H1 (cell line): ENCODE measurements at regions not wholly inside any gene's neighbourhood (a gene's known extent, or its start where the extent isn't known, plus 50 kb on each side); places are given as distances from the start of the nearest gene placed in this dataset.

Experiments
- CTCF ChIA-PET: fragments of 300-600 bp; sonication (Branson Sonifier 250); formaldehyde crosslinking; loops from one replicate; lab custom pipeline; 2021; ENCODE audit not compliant: partially characterized antibody; lab: Charles Lee
- POLR2A ChIA-PET: fragments of 300-600 bp; sonication (Branson Sonifier 250); formaldehyde crosslinking; loops from one replicate; lab custom pipeline; 2021; ENCODE audit warnings: inconsistent platforms; ENCODE audit not compliant: partially characterized antibody; lab: Charles Lee
- DNase-seq, 2 experiments: peaks; one replicate each; pipeline versions ENCODE4 v3.0.0 to v3.0.0-alpha.2; 2010 to 2022; ENCODE audit warnings: low spot score in 2 of 2, low read depth in 1 of 2, mixed read lengths in 1 of 2
- FAIRE-seq: peaks from 2 replicates; lab custom pipeline; 2011; peaks lifted over from hg19 to GRCh38; lab: Jason Lieb, UNC
- H2AFZ ChIP-seq: 2 replicates; pipeline ENCODE4 v1.8.1; 2012; ENCODE audit warnings: low read length, inconsistent platforms
- H2AK5ac ChIP-seq: 2 replicates; pipeline ENCODE4 v1.6.1; 2013; ENCODE audit warnings: low read depth, low read length
- H2BK120ac ChIP-seq: replicated peaks from 2 replicates; pipeline ENCODE3; 2013; ENCODE audit warnings: low read depth, low read length, inconsistent platforms
- H2BK12ac ChIP-seq: 2 replicates; pipeline ENCODE4 v1.6.1; 2013; ENCODE audit warnings: low read depth, low read length
- H2BK15ac ChIP-seq: 2 replicates; pipeline ENCODE4 v1.6.1; 2013; ENCODE audit warnings: low read length
- H2BK20ac ChIP-seq: 2 replicates; pipeline ENCODE4 v1.6.1; 2013; ENCODE audit warnings: low read length
- H2BK5ac ChIP-seq: 2 replicates; pipeline ENCODE4 v1.6.1; 2013; ENCODE audit warnings: low read depth, low read length
- H3K14ac ChIP-seq: 2 replicates; pipeline ENCODE4 v1.6.1; 2013; ENCODE audit warnings: inconsistent platforms; ENCODE audit not compliant: insufficient read length
- H3K18ac ChIP-seq: 2 replicates; pipeline ENCODE4 v1.6.1; 2013; ENCODE audit warnings: low read length; ENCODE audit errors: extremely low read depth
- H3K23ac ChIP-seq: 2 replicates; pipeline ENCODE4 v1.6.1; 2013; ENCODE audit warnings: inconsistent platforms; ENCODE audit not compliant: insufficient read length
- H3K23me2 ChIP-seq: 2 replicates; pipeline ENCODE4 v1.6.1; 2013; ENCODE audit warnings: low read depth, low read length
- H3K27ac ChIP-seq: 2 replicates; pipeline ENCODE4 v1.6.1; 2011; ENCODE audit warnings: low read depth, low read length, inconsistent platforms
- H3K27me3 ChIP-seq, 4 experiments: replicated peaks in 1 of 4; 1 replicate in 1 of 4; 2 replicates in 3 of 4; pipeline versions ENCODE4 v1.6.1 to v1.8.1; 2011 to 2013; ENCODE audit warnings: low read length in 3 of 4, mild to moderate bottlenecking in 3 of 4, inconsistent platforms in 2 of 4, mixed read lengths in 2 of 4, moderate library complexity in 1 of 4; ENCODE audit not compliant: control insufficient read depth in 3 of 4, insufficient read depth in 3 of 4; ENCODE audit errors: extremely low read depth in 1 of 4
- H3K36me3 ChIP-seq, 4 experiments: 2 replicates each; pipeline versions ENCODE4 v1.6.1 to v1.8.1; 2011 to 2013; ENCODE audit warnings: mild to moderate bottlenecking in 4 of 4, low read length in 3 of 4, moderate library complexity in 2 of 4, control low read depth in 1 of 4, inconsistent platforms in 1 of 4; ENCODE audit not compliant: insufficient read depth in 4 of 4, control insufficient read depth in 2 of 4
- H3K4ac ChIP-seq: replicated peaks from 2 replicates; pipeline ENCODE3; 2013; ENCODE audit warnings: low read length, low read depth, mixed read lengths, inconsistent platforms; ENCODE audit not compliant: insufficient read length
- H3K4me1 ChIP-seq, 4 experiments: replicated peaks in 1 of 4; 1 replicate in 1 of 4; 2 replicates in 3 of 4; pipeline versions ENCODE4 v1.6.1 to v1.8.1; 2011 to 2013; ENCODE audit warnings: low read length in 3 of 4, inconsistent platforms in 2 of 4, mixed read lengths in 1 of 4; ENCODE audit not compliant: insufficient read depth in 4 of 4, control insufficient read depth in 3 of 4
- H3K4me2 ChIP-seq, 2 experiments: 2 replicates each; pipeline versions ENCODE4 v1.6.1 to v1.8.1; 2011 to 2013; ENCODE audit warnings: low read depth in 2 of 2, low read length in 2 of 2, control low read depth in 1 of 2, inconsistent platforms in 1 of 2, mild to moderate bottlenecking in 1 of 2; ENCODE audit not compliant: insufficient read depth in 1 of 2
- H3K4me3 ChIP-seq, 4 experiments: fragments of 200-600, 300-600 bp in 1 of 4; sonication (generic), shearing (Covaris generic), sonication (Bioruptor Twin) in 1 of 4; 2 replicates each; pipeline versions ENCODE4 v1.5.1 to v1.8.1; 2011 to 2016; ENCODE audit warnings: low read length in 4 of 4, low read depth in 3 of 4, control low read depth in 2 of 4, inconsistent platforms in 2 of 4, mild to moderate bottlenecking in 2 of 4, mixed read lengths in 1 of 4, moderate library complexity in 1 of 4; ENCODE audit not compliant: insufficient read depth in 2 of 4; ENCODE audit errors: extremely low read depth in 1 of 4
- H3K56ac ChIP-seq: replicated peaks from 2 replicates; pipeline ENCODE3; 2013; ENCODE audit warnings: low read depth, mild to moderate bottlenecking, mixed read lengths, low read length, inconsistent platforms; ENCODE audit not compliant: insufficient read length
- H3K79me1 ChIP-seq: 2 replicates; pipeline ENCODE4 v1.6.1; 2013; ENCODE audit warnings: low read depth, low read length, control low read depth
- H3K79me2 ChIP-seq, 2 experiments: 2 replicates each; pipeline versions ENCODE4 v1.6.1 to v1.8.1; 2012 to 2013; ENCODE audit warnings: low read length in 2 of 2, mild to moderate bottlenecking in 2 of 2, inconsistent platforms in 1 of 2; ENCODE audit not compliant: insufficient read depth in 2 of 2, control insufficient read depth in 1 of 2
- H3K9ac ChIP-seq, 4 experiments: replicated peaks in 1 of 4; 1 replicate in 1 of 4; 2 replicates in 3 of 4; pipeline versions ENCODE4 v1.6.1 to v1.8.1; 2011 to 2013; ENCODE audit warnings: low read depth in 3 of 4, low read length in 3 of 4, control low read depth in 2 of 4, mild to moderate bottlenecking in 2 of 4, moderate library complexity in 2 of 4, inconsistent platforms in 1 of 4; ENCODE audit errors: extremely low read depth in 1 of 4
- H3K9me3 ChIP-seq, 2 experiments: 2 replicates each; pipeline versions ENCODE4 v1.6.1 to v1.8.1; 2012 to 2013; ENCODE audit warnings: mild to moderate bottlenecking in 2 of 2, moderate library complexity in 2 of 2, control low read depth in 1 of 2, inconsistent platforms in 1 of 2, low read depth in 1 of 2, low read length in 1 of 2, mixed read lengths in 1 of 2; ENCODE audit not compliant: insufficient read depth in 2 of 2
- H4K20me1 ChIP-seq, 2 experiments: replicated peaks in 1 of 2; 2 replicates each; pipeline versions ENCODE3 to v1.8.1; 2011 to 2013; ENCODE audit warnings: inconsistent platforms in 2 of 2, low read length in 2 of 2, mild to moderate bottlenecking in 1 of 2; ENCODE audit not compliant: insufficient read depth in 2 of 2, control insufficient read depth in 1 of 2
- H4K5ac ChIP-seq: 2 replicates; pipeline ENCODE4 v1.6.1; 2013; ENCODE audit warnings: low read length, low read depth, mixed read lengths, inconsistent platforms; ENCODE audit not compliant: insufficient read length
- H4K8ac ChIP-seq: 2 replicates; pipeline ENCODE4 v1.8.0; 2013; ENCODE audit warnings: mild to moderate bottlenecking, moderate library complexity, low read length, inconsistent platforms; ENCODE audit not compliant: insufficient read depth; ENCODE audit errors: extremely low read depth
- H4K91ac ChIP-seq: replicated peaks from 2 replicates; pipeline ENCODE3; 2013; ENCODE audit warnings: low read length, mixed read lengths, inconsistent platforms; ENCODE audit not compliant: insufficient read length
- ATF2 ChIP-seq: IDR thresholded peaks from 2 replicates; pipeline ENCODE4 v1.6.1; 2012; ENCODE audit warnings: low read length, inconsistent platforms
- BRCA1 ChIP-seq: IDR thresholded peaks from 2 replicates; pipeline ENCODE4 v1.6.1; 2012; ENCODE audit warnings: low read depth, low read length, improper control_type of control experiment
- CEBPB ChIP-seq: IDR thresholded peaks from 2 replicates; pipeline ENCODE4 v1.6.1; 2012; ENCODE audit warnings: low read depth, low read length
- FOSL1 ChIP-seq: IDR thresholded peaks from 2 replicates; pipeline ENCODE4 v1.6.1; 2011; ENCODE audit warnings: mild to moderate bottlenecking, low read depth, low read length, moderate library complexity; ENCODE audit not compliant: insufficient read depth
- KDM1A ChIP-seq: fragments of 200-600, 300-600 bp; sonication (generic); IDR thresholded peaks from 2 replicates; pipeline ENCODE4 v1.7.1; 2016; ENCODE audit warnings: mild to moderate bottlenecking, low read length, borderline replicate concordance
- MAFK ChIP-seq: IDR thresholded peaks from 2 replicates; pipeline ENCODE4 v1.6.1; 2012; ENCODE audit warnings: low read depth, mild to moderate bottlenecking, improper control_type of control experiment, low read length
- POU5F1 ChIP-seq: IDR thresholded peaks from 2 replicates; pipeline ENCODE4 v1.6.1; 2011; ENCODE audit warnings: low read depth, mild to moderate bottlenecking, low read length, moderate library complexity
- RBBP5 ChIP-seq: IDR thresholded peaks from 2 replicates; pipeline ENCODE4 v1.7.1; 2012; ENCODE audit warnings: low read depth, mild to moderate bottlenecking, inconsistent platforms, low read length, moderate library complexity, borderline replicate concordance
- RFX5 ChIP-seq: IDR thresholded peaks from 2 replicates; pipeline ENCODE4 v1.6.1; 2011; ENCODE audit warnings: low read depth, low read length, improper control_type of control experiment, borderline replicate concordance
- SP1 ChIP-seq: IDR thresholded peaks from 2 replicates; pipeline ENCODE4 v1.6.1; 2011; ENCODE audit warnings: low read depth, low read length
- SUZ12 ChIP-seq: fragments of 200-600 bp; sonication (generic); IDR thresholded peaks from 2 replicates; pipeline ENCODE4 v1.6.1; 2012; ENCODE audit warnings: mild to moderate bottlenecking, inconsistent platforms, low read length, moderate library complexity, mixed read lengths
- TAF7 ChIP-seq: optimal IDR thresholded peaks from 2 replicates; pipeline ENCODE3; 2011; ENCODE audit warnings: low read depth, mild to moderate bottlenecking, inconsistent platforms, low read length, moderate library complexity, borderline replicate concordance
- TBP ChIP-seq: IDR thresholded peaks from 2 replicates; pipeline ENCODE4 v1.6.1; 2011; ENCODE audit warnings: low read depth, low read length, improper control_type of control experiment
- TCF12 ChIP-seq: IDR thresholded peaks from 2 replicates; pipeline ENCODE4 v1.6.1; 2011; ENCODE audit warnings: low read depth, mild to moderate bottlenecking, low read length
- WGBS, 2 experiments: shearing (Covaris generic) in 1 of 2; methylation state at CpG; one replicate each; pipeline versions ENCODE4 v1.1.6 to v1.1.7; 2013 to 2015; ENCODE audit warnings: low lambda C conversion rate in 2 of 2, mixed read lengths in 2 of 2, inconsistent platforms in 1 of 2, low coverage in 1 of 2, missing lambda C conversion rate in 1 of 2; ENCODE audit not compliant: insufficient replicate concordance in 2 of 2, insufficient coverage in 1 of 2, insufficient read length in 1 of 2; ENCODE audit errors: extremely low coverage in 1 of 2, missing lambda C conversion rate in 1 of 2; 5-methylcytosine and 5-hydroxymethylcytosine counted together

GRCh38 chr6:77401231-77401630, 62.1 kb downstream of the HTR1B start:
- H3K4ac ChIP-seq: no peak overlapping the region
- H3K9ac ChIP-seq: no peak overlapping the region
- no peak overlapping the region for H3K14ac ChIP-seq
- H3K18ac ChIP-seq: no peak overlapping the region
- H2AFZ ChIP-seq: no peak overlapping the region
- no peaks in the 10 kb centered on the region for H4K20me1 ChIP-seq
- no peaks in the 10 kb centered on the region for H3K9me3 ChIP-seq
- H3K23me2 ChIP-seq: no peaks in the 10 kb centered on the region
- peaks cover 0 to 3% (median 2%) of the 10 kb centered on the region in 4 experiments; a peak in 2 of 7 replicates for H3K4me1 ChIP-seq
- 88% methylated on average over 2 of the region's 2 CpGs; no CpG with 5 or more reads in 1 of the 2 experiments for WGBS, 2 experiments
- no peak overlapping the region for H4K5ac ChIP-seq
- no peak for DNase-seq
- H2BK15ac ChIP-seq: no peak overlapping the region
- no peak for FAIRE-seq
- H3K79me2 ChIP-seq: no peaks in the 10 kb centered on the region
- H3K4me3 ChIP-seq: no peak overlapping the region
- H2BK5ac ChIP-seq: no peak overlapping the region
- H4K8ac ChIP-seq: no peak overlapping the region
- H2BK20ac ChIP-seq: no peak overlapping the region
- no peak overlapping the region for H3K23ac ChIP-seq
- no peak overlapping the region for H3K56ac ChIP-seq
- H3K27ac ChIP-seq: no peak overlapping the region
- no peaks in the 10 kb centered on the region for H3K27me3 ChIP-seq
- H2AK5ac ChIP-seq: no peak overlapping the region
- no peaks in the 10 kb centered on the region for H3K79me1 ChIP-seq
- ChIA-PET POLR2A (no interaction called here), CTCF (interaction anchor here (1.1 kb wide), 1 partner anchor 62 kb away, joined by 4 read pairs; the partner anchor contains the start of gene HTR1B)
- no peak overlapping the region for H2BK12ac ChIP-seq
- H3K36me3 ChIP-seq: no peaks in the 10 kb centered on the region
- H4K91ac ChIP-seq: no peak overlapping the region
- H2BK120ac ChIP-seq: no peak overlapping the region
- no peak overlapping the region for H3K4me2 ChIP-seq
- no peak for TF ChIP-seq SP1
- TF ChIP-seq BRCA1: no peak
- TF ChIP-seq TCF12: no peak
- no peak for TF ChIP-seq RFX5
- no peak for TF ChIP-seq TAF7
- TF ChIP-seq ATF2: no peak
- no peak for TF ChIP-seq SUZ12
- TF ChIP-seq KDM1A: no peak
- TF ChIP-seq RBBP5: no peak
- no peak for TF ChIP-seq MAFK
- no peak for TF ChIP-seq CEBPB
- no peak for TF ChIP-seq TBP
- no peak for TF ChIP-seq POU5F1
- TF ChIP-seq FOSL1: no peak
